Subcutaneous abdominal adipose tissue (tissue), 5 donors: ENCODE measurements at regions not wholly inside any gene's neighbourhood (a gene's known extent, or its start where the extent isn't known, plus 50 kb on each side); places are given as distances from the start of the nearest gene placed in this dataset.

Source experiments
- H3K27ac ChIP-seq: one replicate; pipeline ENCODE4 v1.7.0; 2013; ENCODE audit warnings: low read depth, mild to moderate bottlenecking, inconsistent platforms, low read length, moderate library complexity
- H3K27me3 ChIP-seq, 5 donors: one replicate each; pipeline ENCODE4 v1.7.0; 2013; ENCODE audit warnings: low read length in 5 of 5, inconsistent platforms in 1 of 5; ENCODE audit not compliant: control insufficient read depth in 5 of 5, insufficient read depth in 4 of 5
- H3K36me3 ChIP-seq, 5 donors: one replicate each; pipeline ENCODE4 v1.7.0; 2013; ENCODE audit warnings: low read length in 5 of 5; ENCODE audit not compliant: control insufficient read depth in 5 of 5, insufficient read depth in 5 of 5
- H3K4me1 ChIP-seq, 5 donors: one replicate each; pipeline ENCODE4 v1.7.0; 2013; ENCODE audit warnings: low read length in 5 of 5, mild to moderate bottlenecking in 3 of 5, moderate library complexity in 1 of 5; ENCODE audit not compliant: control insufficient read depth in 5 of 5, insufficient read depth in 5 of 5
- H3K4me3 ChIP-seq, 5 donors: one replicate each; pipeline ENCODE4 v1.7.0; 2013; ENCODE audit warnings: low read length in 5 of 5, low read depth in 1 of 5
- H3K9ac ChIP-seq, 5 donors: one replicate each; pipeline ENCODE4 v1.7.0; 2013; ENCODE audit warnings: low read length in 5 of 5, mild to moderate bottlenecking in 4 of 5, moderate library complexity in 3 of 5
- H3K9me3 ChIP-seq, 5 donors: one replicate each; pipeline ENCODE4 v1.7.0; 2013; ENCODE audit warnings: low read length in 5 of 5; ENCODE audit not compliant: control insufficient read depth in 5 of 5
- donor health status: healthy.
- donor health status: healthy.
- donor health status: healthy.
- donor health status: healthy.
- donor health status: healthy.

DNA sequence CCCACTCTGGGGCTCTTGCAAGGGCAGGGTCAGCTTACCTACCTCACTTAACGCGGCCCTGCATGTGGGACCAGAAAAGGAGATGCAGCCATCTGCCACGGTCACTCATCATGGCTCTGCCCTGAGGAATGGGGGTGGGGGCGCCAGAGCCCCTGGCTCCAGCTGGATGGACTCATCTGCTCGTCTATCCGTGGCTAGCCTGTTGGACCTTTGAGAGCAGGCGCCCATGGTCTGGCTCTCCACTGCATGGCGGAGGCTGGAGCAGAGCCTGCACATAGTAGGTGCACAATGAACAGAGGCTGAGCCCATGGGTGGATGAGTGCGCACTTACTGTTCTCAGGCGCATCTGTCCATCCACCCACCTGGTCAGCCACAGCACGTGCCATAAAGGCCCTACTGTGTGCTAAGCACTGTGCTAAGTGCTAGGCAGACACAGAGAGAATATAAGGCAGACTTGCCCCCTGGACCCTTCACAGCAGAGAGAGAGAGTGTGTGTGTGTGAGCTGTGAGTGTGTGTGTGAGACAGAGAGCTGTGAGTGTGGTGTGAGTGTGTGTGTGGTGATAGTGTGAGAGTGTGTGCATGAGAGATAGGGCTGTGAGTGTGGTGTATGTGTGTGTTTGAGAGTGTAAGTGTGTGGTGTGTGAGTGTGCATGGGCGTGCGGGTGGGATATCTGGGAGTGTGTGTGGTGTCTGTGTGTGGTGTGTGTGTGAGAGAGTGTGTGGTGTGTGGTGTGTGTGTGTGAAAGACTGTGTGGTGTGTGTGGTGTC, 151.3 kb downstream of the TFCP2L1 start:
- Histone ChIP-seq H3K27ac (no peak overlapping the region), H3K36me3 (no peaks in the 10 kb centered on the region), H3K9me3 (no peaks in the 10 kb centered on the region), H3K27me3 (peaks cover 0 to 14% (median 3%) of the 10 kb centered on the region in 5 donors), H3K4me3 (no peak overlapping the region), H3K4me1 (no peaks in the 10 kb centered on the region), H3K9ac (no peak overlapping the region)

GRCh38 chr2:121134728-121135127, 150.3 kb downstream of the TFCP2L1 start:
- no peak overlapping the region for H3K27ac ChIP-seq
- H3K4me1 ChIP-seq, result no peaks in the 10 kb centered on the region
- H3K9ac ChIP-seq, result no peak overlapping the region

GRCh38 chr2:121135168-121135853, 149.7 kb downstream of the TFCP2L1 start:
- H3K9ac ChIP-seq, result no peak overlapping the region
- peaks cover 0 to 14% (median 3%) of the 10 kb centered on the region in 5 donors for H3K27me3 ChIP-seq
- peaks cover 0 to 8% (median 6%) of the 10 kb centered on the region in 5 donors for H3K9me3 ChIP-seq
- H3K27ac ChIP-seq, result no peak overlapping the region
- no peaks in the 10 kb centered on the region for H3K4me1 ChIP-seq
- H3K36me3 ChIP-seq, result no peaks in the 10 kb centered on the region
- no peak overlapping the region for H3K4me3 ChIP-seq

More at GRCh38 chr2:121134728-121135127, 150.3 kb downstream of the TFCP2L1 start:
- Histone ChIP-seq H3K9me3 (peaks cover 0 to 3% (median 1%) of the 10 kb centered on the region in 5 donors), H3K4me3 (no peak overlapping the region), H3K27me3 (peaks cover 0 to 14% (median 3%) of the 10 kb centered on the region in 5 donors), H3K36me3 (no peaks in the 10 kb centered on the region)

DNA sequence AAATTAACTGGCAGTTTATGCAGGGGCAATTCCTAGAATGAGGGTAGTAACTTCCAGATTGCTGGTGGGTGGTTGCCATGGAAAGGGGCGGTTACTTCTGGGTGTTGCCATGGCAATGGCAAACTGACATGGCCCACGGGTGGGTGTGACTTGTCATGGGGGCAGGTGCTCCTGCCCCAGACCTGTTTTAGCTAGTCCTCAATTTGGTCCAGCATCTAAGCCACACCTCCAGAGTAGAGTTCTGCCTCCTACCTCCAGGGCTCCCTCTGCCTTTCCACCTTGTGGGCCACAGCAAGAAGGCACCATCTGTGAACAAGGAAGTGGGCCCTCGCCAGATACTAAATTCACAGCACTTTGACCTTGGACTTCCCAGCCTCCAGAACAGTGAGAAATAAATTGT, 148.7 kb downstream of the TFCP2L1 start:
- Histone ChIP-seq H3K36me3 (no peaks in the 10 kb centered on the region), H3K27ac (no peak overlapping the region), H3K27me3 (peaks cover 0 to 16% (median 3%) of the 10 kb centered on the region in 5 donors), H3K4me3 (no peak overlapping the region), H3K4me1 (no peaks in the 10 kb centered on the region), H3K9ac (no peak overlapping the region), H3K9me3 (peaks cover 0 to 10% (median 9%) of the 10 kb centered on the region in 5 donors)

- Histone ChIP-seq H3K4me3 (no peak overlapping the region), H3K36me3 (no peaks in the 10 kb centered on the region), H3K9ac (no peak overlapping the region), H3K27me3 (peaks cover 0 to 16% (median 3%) of the 10 kb centered on the region in 5 donors), H3K9me3 (peaks cover 0 to 10% (median 9%) of the 10 kb centered on the region in 5 donors), H3K27ac (no peak overlapping the region), H3K4me1 (no peaks in the 10 kb centered on the region)
Observed at GRCh38 chr2:121137571-121137970, 147.4 kb downstream of the TFCP2L1 start.

DNA sequence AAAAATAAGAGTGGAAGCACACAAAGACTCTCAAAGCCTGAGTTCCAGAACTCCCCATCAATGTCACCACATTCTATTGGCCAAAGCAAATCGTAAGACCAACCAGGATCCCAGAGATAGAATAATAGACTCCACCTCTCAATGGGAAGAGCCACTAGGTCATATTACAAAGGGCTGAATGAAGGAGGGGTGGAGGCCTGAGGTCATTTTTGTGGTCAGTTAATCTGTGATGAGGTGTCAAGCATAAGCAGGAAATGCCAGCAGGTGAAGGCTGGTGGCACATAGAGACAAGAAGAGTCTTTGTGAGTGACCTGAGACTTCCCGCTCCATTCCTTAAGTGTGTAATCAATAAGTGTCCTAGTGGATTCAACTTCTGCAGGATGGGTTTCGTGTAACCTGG, 144.3 kb downstream of the TFCP2L1 start:
- H3K9ac ChIP-seq, result no peak overlapping the region
- H3K36me3 ChIP-seq, result no peaks in the 10 kb centered on the region
- no peak overlapping the region for H3K27ac ChIP-seq
- H3K27me3 ChIP-seq, result peaks cover 0 to 6% (median 0%) of the 10 kb centered on the region in 5 donors
- H3K4me3 ChIP-seq, result no peak overlapping the region
- no peaks in the 10 kb centered on the region for H3K4me1 ChIP-seq
- peaks cover 3 to 10% (median 9%) of the 10 kb centered on the region in 5 donors for H3K9me3 ChIP-seq

DNA sequence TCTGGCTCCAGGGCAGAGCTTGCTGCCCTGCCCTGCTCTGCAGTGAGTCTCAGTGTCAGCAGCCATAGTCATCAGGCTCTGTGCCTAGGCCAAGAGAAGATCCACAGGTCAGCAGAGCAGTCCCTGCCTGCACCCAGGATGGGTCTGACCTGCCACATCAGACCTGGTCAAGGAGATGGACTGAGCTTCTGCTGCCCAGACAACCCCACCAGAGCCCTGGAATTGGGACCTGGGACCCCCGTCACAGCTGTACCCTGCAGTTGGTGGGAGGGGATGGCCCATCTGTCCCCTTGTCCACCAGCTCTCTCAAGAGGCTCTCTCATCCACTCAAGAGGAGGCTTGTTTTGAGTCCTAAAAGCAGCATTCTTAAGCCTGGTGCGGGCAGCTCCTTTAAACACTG, 142.6 kb downstream of the TFCP2L1 start:
- Histone ChIP-seq H3K36me3 (no peaks in the 10 kb centered on the region), H3K27me3 (peaks cover 0 to 6% (median 0%) of the 10 kb centered on the region in 5 donors), H3K4me3 (no peak overlapping the region), H3K9ac (no peak overlapping the region), H3K27ac (no peak overlapping the region), H3K4me1 (no peaks in the 10 kb centered on the region), H3K9me3 (peaks cover 3 to 10% (median 9%) of the 10 kb centered on the region in 5 donors)

DNA sequence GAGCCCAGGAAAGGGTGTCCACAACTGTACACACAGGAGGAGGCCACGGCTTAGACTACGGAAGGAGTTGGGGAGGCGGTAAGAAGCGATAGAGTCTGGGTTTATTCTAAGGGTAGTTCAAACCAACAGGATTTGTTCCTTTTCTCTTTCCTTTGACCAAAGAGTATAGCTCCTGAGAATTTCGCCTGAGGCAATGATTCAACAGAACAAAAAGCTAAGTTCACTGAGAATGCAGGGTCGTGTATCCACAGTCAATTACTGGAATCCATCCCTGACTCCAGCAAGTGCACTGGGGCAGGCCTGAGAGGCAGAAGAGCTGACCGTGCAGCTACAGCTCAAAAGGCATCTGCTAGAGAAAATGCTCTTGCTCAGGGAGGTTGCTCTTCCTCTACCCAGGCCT, 140.9 kb downstream of the TFCP2L1 start:
- H3K4me1 ChIP-seq, result no peaks in the 10 kb centered on the region
- no peak overlapping the region for H3K27ac ChIP-seq
- no peak overlapping the region for H3K4me3 ChIP-seq
- H3K36me3 ChIP-seq, result no peaks in the 10 kb centered on the region
- H3K27me3 ChIP-seq, result peaks cover 0 to 6% (median 0%) of the 10 kb centered on the region in 5 donors
- no peak overlapping the region for H3K9ac ChIP-seq
- H3K9me3 ChIP-seq, result peaks cover 3 to 10% (median 9%) of the 10 kb centered on the region in 5 donors

- H3K27ac ChIP-seq, result no peak overlapping the region
- no peaks in the 10 kb centered on the region for H3K4me1 ChIP-seq
- H3K27me3 ChIP-seq, result no peaks in the 10 kb centered on the region
- H3K36me3 ChIP-seq, result no peaks in the 10 kb centered on the region
- no peak overlapping the region for H3K9ac ChIP-seq
- H3K4me3 ChIP-seq, result no peak overlapping the region
- peaks cover 0 to 3% (median 0%) of the 10 kb centered on the region in 5 donors for H3K9me3 ChIP-seq
Observed at GRCh38 chr2:121146630-121147029, 138.4 kb downstream of the TFCP2L1 start.

- H3K27me3 ChIP-seq, result no peaks in the 10 kb centered on the region
- H3K9ac ChIP-seq, result no peak overlapping the region
- no peaks in the 10 kb centered on the region for H3K36me3 ChIP-seq
- no peak overlapping the region for H3K27ac ChIP-seq
- no peaks in the 10 kb centered on the region for H3K4me1 ChIP-seq
- no peak overlapping the region for H3K4me3 ChIP-seq
- peaks cover 0 to 3% (median 0%) of the 10 kb centered on the region in 5 donors for H3K9me3 ChIP-seq
Observed at GRCh38 chr2:121147766-121148165, 137.2 kb downstream of the TFCP2L1 start.
